Upper lobe of left lung (tissue), 4 donors: ENCODE measurements at regions not wholly inside any gene's neighbourhood (a gene's known extent, or its start where the extent isn't known, plus 50 kb on each side); places are given as distances from the start of the nearest gene placed in this dataset.

ENCODE experiments used
- EP300 ChIP-seq, 4 donors: sonication (generic); formaldehyde crosslinking; IDR thresholded peaks; one replicate each; pipeline ENCODE4 v1.5.1; 2017; ENCODE audit warnings: antibody characterized with exemption in 4 of 4, control low read depth in 2 of 4
- POLR2A ChIP-seq, 4 donors: fragments of 450-650 bp; IDR thresholded peaks; one replicate each; pipeline ENCODE4 v1.5.1; 2016 to 2017; ENCODE audit warnings: antibody characterized with exemption in 4 of 4, mild to moderate bottlenecking in 2 of 4
- POLR2AphosphoS5 ChIP-seq, 2 donors: sonication (generic); formaldehyde crosslinking; IDR thresholded peaks; one replicate each; pipeline ENCODE4 v1.5.1; 2017; ENCODE audit warnings: antibody characterized with exemption in 2 of 2
- TF ChIP-seq, protein P1 (sequence below), 6 experiments: fragments of 450-650 bp in 4 of 6; fragments of 200-600 bp in 2 of 6; sonication (generic) in 2 of 6; IDR thresholded peaks; one replicate each; pipeline ENCODE4 v1.5.1; 2016 to 2019; ENCODE audit warnings: antibody characterized with exemption in 6 of 6

- TF ChIP-seq, protein P1, sequence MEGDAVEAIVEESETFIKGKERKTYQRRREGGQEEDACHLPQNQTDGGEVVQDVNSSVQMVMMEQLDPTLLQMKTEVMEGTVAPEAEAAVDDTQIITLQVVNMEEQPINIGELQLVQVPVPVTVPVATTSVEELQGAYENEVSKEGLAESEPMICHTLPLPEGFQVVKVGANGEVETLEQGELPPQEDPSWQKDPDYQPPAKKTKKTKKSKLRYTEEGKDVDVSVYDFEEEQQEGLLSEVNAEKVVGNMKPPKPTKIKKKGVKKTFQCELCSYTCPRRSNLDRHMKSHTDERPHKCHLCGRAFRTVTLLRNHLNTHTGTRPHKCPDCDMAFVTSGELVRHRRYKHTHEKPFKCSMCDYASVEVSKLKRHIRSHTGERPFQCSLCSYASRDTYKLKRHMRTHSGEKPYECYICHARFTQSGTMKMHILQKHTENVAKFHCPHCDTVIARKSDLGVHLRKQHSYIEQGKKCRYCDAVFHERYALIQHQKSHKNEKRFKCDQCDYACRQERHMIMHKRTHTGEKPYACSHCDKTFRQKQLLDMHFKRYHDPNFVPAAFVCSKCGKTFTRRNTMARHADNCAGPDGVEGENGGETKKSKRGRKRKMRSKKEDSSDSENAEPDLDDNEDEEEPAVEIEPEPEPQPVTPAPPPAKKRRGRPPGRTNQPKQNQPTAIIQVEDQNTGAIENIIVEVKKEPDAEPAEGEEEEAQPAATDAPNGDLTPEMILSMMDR (IDR thresholded peaks at IDR 0.05) = no peak
- TF ChIP-seq EP300 (IDR thresholded peaks at IDR 0.05) (no peak), POLR2AphosphoS5 (IDR thresholded peaks at IDR 0.05) (no peak), POLR2A (IDR thresholded peaks at IDR 0.05) (no peak)
Observed at GRCh38 chr9:38332625-38333024, 59.9 kb upstream of the ALDH1B1 start.
